IMR-90 (cell line): ENCODE measurements at regions not wholly inside any gene's neighbourhood (a gene's known extent, or its start where the extent isn't known, plus 50 kb on each side); places are given as distances from the start of the nearest gene placed in this dataset.

ENCODE experiments used
- ATAC-seq: fragments of 200-7000 bp; cut with Tn5 transposase; 2 replicates; pipeline ENCODE4 v1.9.1; 2020; ENCODE audit warnings: low read depth, mild to moderate bottlenecking, moderate library complexity
- BruUV-seq: library from RNA; stranded (reverse); fragments of 400-500 nt; replicated peaks from 2 replicates; lab custom pipeline; 2021; lab: Mats Ljungman, UMichigan
- CTCF ChIA-PET: fragments of 300-600 bp; formaldehyde crosslinking; extraction: SDS; loops from one replicate; lab custom pipeline; 2021; ENCODE audit warnings: antibody characterized with exemption; lab: Yijun Ruan, JAX
- POLR2A ChIA-PET: fragments of 300-600 bp; sonication (Branson Sonifier 250); formaldehyde crosslinking; loops from one replicate; lab custom pipeline; 2022; ENCODE audit warnings: antibody characterized with exemption; ENCODE audit not compliant: unreplicated experiment; lab: Charles Lee
- DNase-seq: peaks from one replicate; pipeline ENCODE4 v3.0.0; 2013
- H2AFZ ChIP-seq: replicated peaks from 2 replicates; pipeline ENCODE3; 2013; ENCODE audit warnings: low read length, mild to moderate bottlenecking; ENCODE audit not compliant: poor library complexity
- H2AK5ac ChIP-seq: 2 replicates; pipeline ENCODE4 v1.6.1; 2013; ENCODE audit warnings: low read depth, low read length, inconsistent platforms
- H2AK9ac ChIP-seq: replicated peaks from 2 replicates; pipeline ENCODE3; 2013; ENCODE audit warnings: mild to moderate bottlenecking, low read depth, low read length, moderate library complexity; ENCODE audit not compliant: poor library complexity
- H2BK120ac ChIP-seq: 2 replicates; pipeline ENCODE4 v1.6.1; 2013; ENCODE audit warnings: low read depth, low read length, inconsistent platforms
- H2BK15ac ChIP-seq: 3 replicates; pipeline ENCODE4 v1.6.1; 2013; ENCODE audit warnings: low read depth, low read length, inconsistent platforms
- H2BK20ac ChIP-seq: 2 replicates; pipeline ENCODE4 v1.6.1; 2013; ENCODE audit warnings: low read depth, mild to moderate bottlenecking, inconsistent platforms, low read length, moderate library complexity
- H2BK5ac ChIP-seq: 2 replicates; pipeline ENCODE4 v1.6.1; 2013; ENCODE audit warnings: mild to moderate bottlenecking, low read depth, low read length, inconsistent platforms; ENCODE audit not compliant: poor library complexity, severe bottlenecking
- H3K14ac ChIP-seq: replicated peaks from 2 replicates; pipeline ENCODE4 v1.6.1; 2013; ENCODE audit warnings: low read depth, low read length, inconsistent platforms
- H3K18ac ChIP-seq: 2 replicates; pipeline ENCODE4 v1.6.1; 2013; ENCODE audit warnings: low read depth, low read length, control low read depth
- H3K23ac ChIP-seq: 2 replicates; pipeline ENCODE4 v1.6.1; 2013; ENCODE audit warnings: low read depth, low read length, inconsistent platforms
- H3K27ac ChIP-seq: 2 replicates; pipeline ENCODE4 v1.5.1; 2013; ENCODE audit warnings: mild to moderate bottlenecking, control low read depth, low read length; ENCODE audit not compliant: insufficient read depth
- H3K27me3 ChIP-seq: 2 replicates; pipeline ENCODE4 v1.6.1; 2013; ENCODE audit warnings: low read length; ENCODE audit not compliant: control insufficient read depth, insufficient read depth
- H3K36me3 ChIP-seq: 2 replicates; pipeline ENCODE4 v1.6.1; 2013; ENCODE audit warnings: low read length, mixed read lengths; ENCODE audit not compliant: control insufficient read depth, insufficient read depth
- H3K4ac ChIP-seq: 2 replicates; pipeline ENCODE4 v1.6.1; 2013; ENCODE audit warnings: low read depth, low read length, inconsistent platforms
- H3K4me1 ChIP-seq: 2 replicates; pipeline ENCODE4 v1.6.1; 2013; ENCODE audit warnings: low read length, mixed read lengths; ENCODE audit not compliant: control insufficient read depth, insufficient read depth
- H3K4me2 ChIP-seq: 2 replicates; pipeline ENCODE4 v1.6.1; 2013; ENCODE audit warnings: low read depth, mild to moderate bottlenecking, control low read depth, low read length, moderate library complexity
- H3K4me3 ChIP-seq: 2 replicates; pipeline ENCODE4 v1.5.1; 2013; ENCODE audit warnings: low read depth, mild to moderate bottlenecking, control low read depth, low read length, moderate library complexity; ENCODE audit not compliant: insufficient read depth
- H3K56ac ChIP-seq: 2 replicates; pipeline ENCODE4 v1.6.1; 2013; ENCODE audit warnings: low read length, inconsistent platforms; ENCODE audit not compliant: insufficient read depth; ENCODE audit errors: extremely low read depth
- H3K79me1 ChIP-seq, 2 experiments: 2 replicates each; pipeline ENCODE4 v1.6.1; 2013; ENCODE audit warnings: low read length in 2 of 2, inconsistent platforms in 1 of 2, low read depth in 1 of 2
- H3K9ac ChIP-seq: 2 replicates; pipeline ENCODE4 v1.6.1; 2013; ENCODE audit warnings: low read depth, low read length, control low read depth
- H3K9me1 ChIP-seq: 2 replicates; pipeline ENCODE4 v1.6.1; 2013; ENCODE audit warnings: low read length, inconsistent platforms; ENCODE audit not compliant: insufficient read depth
- H3K9me3 ChIP-seq: 2 replicates; pipeline ENCODE4 v1.6.1; 2013; ENCODE audit warnings: low read length; ENCODE audit not compliant: control insufficient read depth, insufficient read depth
- H4K20me1 ChIP-seq: 2 replicates; pipeline ENCODE4 v1.6.1; 2013; ENCODE audit warnings: low read length, inconsistent platforms; ENCODE audit not compliant: insufficient read depth
- H4K5ac ChIP-seq: 2 replicates; pipeline ENCODE4 v1.6.1; 2013; ENCODE audit warnings: mild to moderate bottlenecking, low read depth, low read length, control low read depth
- H4K8ac ChIP-seq, 2 experiments: 2 replicates each; pipeline ENCODE4 v1.6.1; 2013; ENCODE audit warnings: low read depth in 2 of 2, low read length in 2 of 2, control low read depth in 1 of 2, inconsistent platforms in 1 of 2
- H4K91ac ChIP-seq: 2 replicates; pipeline ENCODE4 v1.6.1; 2013; ENCODE audit warnings: low read depth, low read length, inconsistent platforms; ENCODE audit not compliant: insufficient read depth
- BHLHE40 ChIP-seq: fragments of 150-350 bp; IDR thresholded peaks from 2 replicates; pipeline ENCODE4 v1.6.1; 2016; ENCODE audit warnings: mild to moderate bottlenecking, low read depth, low read length
- CEBPB ChIP-seq: IDR thresholded peaks from 2 replicates; pipeline ENCODE4 v1.6.1; 2012; ENCODE audit warnings: low read depth, low read length, improper control_type of control experiment
- CHD1 ChIP-seq: IDR thresholded peaks from 2 replicates; pipeline ENCODE4 v1.6.1; 2012; ENCODE audit warnings: low read depth, low read length, improper control_type of control experiment
- FOS ChIP-seq: fragments of 150-350 bp; IDR thresholded peaks from 2 replicates; pipeline ENCODE4 v1.6.1; 2016; ENCODE audit warnings: low read depth, low read length
- MAFK ChIP-seq: IDR thresholded peaks from 2 replicates; pipeline ENCODE4 v1.6.1; 2012; ENCODE audit warnings: low read depth, low read length, improper control_type of control experiment
- MAZ ChIP-seq: IDR thresholded peaks from 2 replicates; pipeline ENCODE4 v1.6.1; 2012; ENCODE audit warnings: low read depth, mild to moderate bottlenecking, low read length, improper control_type of control experiment, moderate library complexity, borderline replicate concordance
- MXI1 ChIP-seq: IDR thresholded peaks from 2 replicates; pipeline ENCODE4 v1.6.1; 2012; ENCODE audit warnings: low read depth, mild to moderate bottlenecking, low read length, moderate library complexity, borderline replicate concordance
- NFE2L2 ChIP-seq: fragments of 150-350 bp; IDR thresholded peaks from 2 replicates; pipeline ENCODE4 v1.6.1; 2016; ENCODE audit warnings: low read depth, mild to moderate bottlenecking, low read length
- POLR2A ChIP-seq: IDR thresholded peaks from 2 replicates; pipeline ENCODE4 v1.6.1; 2012; ENCODE audit warnings: mild to moderate bottlenecking, low read depth, low read length
- RAD21 ChIP-seq: IDR thresholded peaks from 2 replicates; pipeline ENCODE4 v1.6.1; 2012; ENCODE audit warnings: low read length, improper control_type of control experiment
- RCOR1 ChIP-seq: IDR thresholded peaks from 2 replicates; pipeline ENCODE4 v1.6.1; 2012; ENCODE audit warnings: mild to moderate bottlenecking, low read length, improper control_type of control experiment; ENCODE audit not compliant: insufficient replicate concordance
- RFX5 ChIP-seq: IDR thresholded peaks from 2 replicates; pipeline ENCODE4 v1.8.0; 2012; ENCODE audit warnings: low read depth, mild to moderate bottlenecking, low read length, moderate library complexity
- SMC3 ChIP-seq: fragments of 150-350 bp; IDR thresholded peaks from 2 replicates; pipeline ENCODE4 v1.6.1; 2016; ENCODE audit warnings: low read depth, mild to moderate bottlenecking, antibody characterized with exemption, low read length, moderate library complexity
- dilution Hi-C: fragments of 300-500 bp; cut with HindIII; formaldehyde crosslinking; loops from one replicate; pipeline ENCODE4 v1.14.3; 2018; ENCODE audit warnings: low sequenced_read_pairs; ENCODE audit not compliant: unreplicated experiment
- in situ Hi-C: fragments of 300-500 bp; cut with MboI; formaldehyde crosslinking; loops from 3 replicates; pipeline ENCODE4 v1.14.3; 2019; ENCODE audit warnings: low sequenced_read_pairs, inconsistent platforms, mixed read lengths
- intact Hi-C: fragments of 100-400 bp; cut with micrococcal nuclease; formaldehyde crosslinking; loops from 2 replicates; pipeline ENCODE4 v1.10.0; 2022
- TF ChIP-seq, protein P1 (sequence below): fragments of 150-350 bp; IDR thresholded peaks from 2 replicates; pipeline ENCODE4 v1.6.1; 2017; ENCODE audit warnings: mild to moderate bottlenecking, antibody characterized with exemption, low read length, low read depth
- TF ChIP-seq, protein P2 (sequence below): conservative IDR thresholded peaks from 2 replicates; pipeline ENCODE4 v1.5.1; 2012; ENCODE audit warnings: mild to moderate bottlenecking, low read depth, low read length, improper control_type of control experiment
- TF ChIP-seq, protein P3 (sequence below): fragments of 150-350 bp; IDR thresholded peaks from 2 replicates; pipeline ENCODE4 v1.6.1; 2016; ENCODE audit warnings: low read depth, mild to moderate bottlenecking, low read length, moderate library complexity, borderline replicate concordance

DNA sequence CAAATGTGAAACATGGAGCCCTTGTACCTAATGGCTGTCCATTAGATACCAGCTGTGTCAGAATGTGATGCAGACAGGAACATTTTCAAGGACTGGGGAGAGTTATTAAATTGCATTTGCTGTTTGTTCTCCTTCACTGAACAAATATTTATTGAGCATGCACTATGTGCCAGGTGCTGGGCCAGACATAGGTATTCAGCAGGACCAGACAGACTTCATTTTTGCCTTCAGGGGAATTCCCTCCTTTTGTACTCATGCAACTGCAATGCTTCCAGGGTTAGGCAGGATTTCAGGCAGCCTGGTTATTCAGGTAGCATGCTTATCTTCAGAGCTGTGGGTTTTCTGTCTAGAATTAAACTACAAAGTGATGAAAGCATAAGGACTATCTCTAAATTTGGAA is 64.2 kb upstream of the SMYD2 start:
- no peak overlapping the region for H2BK20ac ChIP-seq
- no peaks in the 10 kb centered on the region; the same call in 1 of the 2 replicates for H3K4me1 ChIP-seq
- H2BK15ac ChIP-seq, result no peak overlapping the region
- TF ChIP-seq RCOR1, result no peak
- TF ChIP-seq POLR2A, result no peak
- TF ChIP-seq, protein P1, sequence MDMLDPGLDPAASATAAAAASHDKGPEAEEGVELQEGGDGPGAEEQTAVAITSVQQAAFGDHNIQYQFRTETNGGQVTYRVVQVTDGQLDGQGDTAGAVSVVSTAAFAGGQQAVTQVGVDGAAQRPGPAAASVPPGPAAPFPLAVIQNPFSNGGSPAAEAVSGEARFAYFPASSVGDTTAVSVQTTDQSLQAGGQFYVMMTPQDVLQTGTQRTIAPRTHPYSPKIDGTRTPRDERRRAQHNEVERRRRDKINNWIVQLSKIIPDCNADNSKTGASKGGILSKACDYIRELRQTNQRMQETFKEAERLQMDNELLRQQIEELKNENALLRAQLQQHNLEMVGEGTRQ, result no peak
- TF ChIP-seq, protein P2, sequence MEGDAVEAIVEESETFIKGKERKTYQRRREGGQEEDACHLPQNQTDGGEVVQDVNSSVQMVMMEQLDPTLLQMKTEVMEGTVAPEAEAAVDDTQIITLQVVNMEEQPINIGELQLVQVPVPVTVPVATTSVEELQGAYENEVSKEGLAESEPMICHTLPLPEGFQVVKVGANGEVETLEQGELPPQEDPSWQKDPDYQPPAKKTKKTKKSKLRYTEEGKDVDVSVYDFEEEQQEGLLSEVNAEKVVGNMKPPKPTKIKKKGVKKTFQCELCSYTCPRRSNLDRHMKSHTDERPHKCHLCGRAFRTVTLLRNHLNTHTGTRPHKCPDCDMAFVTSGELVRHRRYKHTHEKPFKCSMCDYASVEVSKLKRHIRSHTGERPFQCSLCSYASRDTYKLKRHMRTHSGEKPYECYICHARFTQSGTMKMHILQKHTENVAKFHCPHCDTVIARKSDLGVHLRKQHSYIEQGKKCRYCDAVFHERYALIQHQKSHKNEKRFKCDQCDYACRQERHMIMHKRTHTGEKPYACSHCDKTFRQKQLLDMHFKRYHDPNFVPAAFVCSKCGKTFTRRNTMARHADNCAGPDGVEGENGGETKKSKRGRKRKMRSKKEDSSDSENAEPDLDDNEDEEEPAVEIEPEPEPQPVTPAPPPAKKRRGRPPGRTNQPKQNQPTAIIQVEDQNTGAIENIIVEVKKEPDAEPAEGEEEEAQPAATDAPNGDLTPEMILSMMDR, result no peak
- no peak for TF ChIP-seq NFE2L2
- TF ChIP-seq CEBPB, result no peak
- no peak for TF ChIP-seq RAD21
- no peak for TF ChIP-seq RFX5
- no peak for TF ChIP-seq FOS
- no peak for TF ChIP-seq CHD1
- TF ChIP-seq, protein P3, sequence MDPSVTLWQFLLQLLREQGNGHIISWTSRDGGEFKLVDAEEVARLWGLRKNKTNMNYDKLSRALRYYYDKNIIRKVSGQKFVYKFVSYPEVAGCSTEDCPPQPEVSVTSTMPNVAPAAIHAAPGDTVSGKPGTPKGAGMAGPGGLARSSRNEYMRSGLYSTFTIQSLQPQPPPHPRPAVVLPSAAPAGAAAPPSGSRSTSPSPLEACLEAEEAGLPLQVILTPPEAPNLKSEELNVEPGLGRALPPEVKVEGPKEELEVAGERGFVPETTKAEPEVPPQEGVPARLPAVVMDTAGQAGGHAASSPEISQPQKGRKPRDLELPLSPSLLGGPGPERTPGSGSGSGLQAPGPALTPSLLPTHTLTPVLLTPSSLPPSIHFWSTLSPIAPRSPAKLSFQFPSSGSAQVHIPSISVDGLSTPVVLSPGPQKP, result no peak
- TF ChIP-seq SMC3, result no peak
- no peak for TF ChIP-seq MAZ
- no peak for TF ChIP-seq MAFK
- TF ChIP-seq BHLHE40, result no peak
- no peak for TF ChIP-seq MXI1
- no peaks in the 10 kb centered on the region for H4K20me1 ChIP-seq
- DNase-seq (no peak), ATAC-seq (no peak)
- H3K18ac ChIP-seq, result no peak overlapping the region
- no peak overlapping the region for H3K4me3 ChIP-seq
- H2AK9ac ChIP-seq, result no peak overlapping the region
- H2BK5ac ChIP-seq, result no peak overlapping the region
- H2AFZ ChIP-seq, result no peak overlapping the region
- no peaks in the 10 kb centered on the region for H3K79me1 ChIP-seq
- H2AK5ac ChIP-seq, result no peak overlapping the region
- CTCF ChIA-PET, result no interaction called here
- no peak overlapping the region for H3K14ac ChIP-seq
- in situ Hi-C loops, result loop anchor here (10.0 kb wide), 1 partner anchor 368 kb away; no protein-coding TSS in a partner anchor
- no peak overlapping the region for H3K4ac ChIP-seq
- H3K23ac ChIP-seq, result no peak overlapping the region
- dilution Hi-C loops, result no loop called here
- no peak overlapping the region for H3K27ac ChIP-seq
- H3K27me3 ChIP-seq, result peaks cover 42% of the 10 kb centered on the region
- H4K8ac ChIP-seq, result no peak overlapping the region
- H3K36me3 ChIP-seq, result no peaks in the 10 kb centered on the region
- POLR2A ChIA-PET, result no interaction called here
- intact Hi-C loops, result no loop called here
- BruUV-seq, result no TSS peak
- H4K5ac ChIP-seq, result no peak overlapping the region
- no peaks in the 10 kb centered on the region for H3K9me1 ChIP-seq
- no peak overlapping the region for H4K91ac ChIP-seq
- no peak overlapping the region for H3K56ac ChIP-seq
- no peak overlapping the region for H3K9ac ChIP-seq
- no peaks in the 10 kb centered on the region for H3K9me3 ChIP-seq
- H2BK120ac ChIP-seq, result no peak overlapping the region
- no peak overlapping the region for H3K4me2 ChIP-seq
